ENCODE measurements at regions not wholly inside any gene's neighbourhood (a gene's known extent, or its start where the extent isn't known, plus 50 kb on each side); places are given as distances from the start of the nearest gene placed in this dataset.
"Not testable (repeated sequence)": the region's sequence is repeated elsewhere in the genome, so short reads cannot be mapped to it uniquely, and the experiment has no call there.

DNA sequence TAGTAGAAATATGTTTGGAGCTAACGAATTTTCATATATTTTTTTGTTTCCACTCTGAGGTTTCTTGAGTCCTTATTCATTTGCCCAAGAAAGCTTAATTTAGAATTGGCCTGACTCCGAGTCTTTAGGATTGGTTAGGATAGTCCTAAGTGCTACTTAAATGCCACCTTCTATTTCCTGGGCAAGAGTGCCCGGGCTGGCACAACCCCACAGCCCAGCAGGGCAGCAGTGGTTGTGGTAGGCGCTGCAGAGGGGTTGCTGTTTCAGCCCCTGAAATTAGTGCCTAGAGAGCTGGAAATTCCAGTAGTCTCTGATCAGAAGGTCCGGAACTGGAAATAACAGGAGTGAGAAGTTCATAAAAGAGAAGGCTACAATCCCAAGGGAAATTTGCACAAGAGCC lies 139.4 kb upstream of the TENT5A start:
- no peak overlapping the region for H3K27ac ChIP-seq (ENCODE audit: low read depth, low read length, severe bottlenecking)
- 100% methylated on average over 2 of the region's 5 CpGs for WGBS, 2 experiments (ENCODE audit: insufficient coverage in 2 of 2)
- peaks cover 68% of the 10 kb centered on the region for H3K4me1 ChIP-seq (ENCODE audit: control insufficient read depth, insufficient read depth, low read length, poor library complexity, severe bottlenecking)
- no peak overlapping the region for H3K4me3 ChIP-seq (ENCODE audit: extremely low read depth, insufficient read depth, low read length, poor library complexity, severe bottlenecking)
- no peaks in the 10 kb centered on the region for H3K9me3 ChIP-seq (ENCODE audit: control insufficient read depth, low read length)
- no peaks in the 10 kb centered on the region for H3K36me3 ChIP-seq (ENCODE audit: control insufficient read depth, insufficient read depth, low read length)

GRCh38 chr6:81890846-81891245 lies 138.4 kb upstream of the TENT5A start:
- no peak overlapping the region for H3K4me3 ChIP-seq (ENCODE audit: extremely low read depth, insufficient read depth, low read length, poor library complexity, severe bottlenecking)
- WGBS, 2 experiments (ENCODE audit: insufficient coverage in 2 of 2), result 79 to 100% methylated on average over 1 to 2 of the region's 2 CpGs
- H3K36me3 ChIP-seq (ENCODE audit: control insufficient read depth, insufficient read depth, low read length), result no peaks in the 10 kb centered on the region
- peaks cover 59% of the 10 kb centered on the region for H3K4me1 ChIP-seq (ENCODE audit: control insufficient read depth, insufficient read depth, low read length, poor library complexity, severe bottlenecking)
- H3K9me3 ChIP-seq (ENCODE audit: control insufficient read depth, low read length), result no peaks in the 10 kb centered on the region
- H3K27ac ChIP-seq (ENCODE audit: low read depth, low read length, severe bottlenecking), result peak overlapping the region; percentile 0

- no peak overlapping the region for H3K27ac ChIP-seq (ENCODE audit: low read depth, low read length, severe bottlenecking)
- no peaks in the 10 kb centered on the region for H3K9me3 ChIP-seq (ENCODE audit: control insufficient read depth, low read length)
- no peak overlapping the region for H3K4me3 ChIP-seq (ENCODE audit: extremely low read depth, insufficient read depth, low read length, poor library complexity, severe bottlenecking)
- H3K36me3 ChIP-seq (ENCODE audit: control insufficient read depth, insufficient read depth, low read length), result no peaks in the 10 kb centered on the region
- WGBS, 2 experiments (ENCODE audit: insufficient coverage in 2 of 2), result 91 to 95% methylated on average over 2 to 5 of the region's 6 CpGs
- peaks cover 46% of the 10 kb centered on the region for H3K4me1 ChIP-seq (ENCODE audit: control insufficient read depth, insufficient read depth, low read length, poor library complexity, severe bottlenecking)
Observed at GRCh38 chr6:81889377-81890053, 137.0 kb upstream of the TENT5A start.

- H3K9me3 ChIP-seq (ENCODE audit: control insufficient read depth, low read length); H3K4me3 ChIP-seq (ENCODE audit: extremely low read depth, insufficient read depth, low read length, poor library complexity, severe bottlenecking); H3K27ac ChIP-seq (ENCODE audit: low read depth, low read length, severe bottlenecking); H3K36me3 ChIP-seq (ENCODE audit: control insufficient read depth, insufficient read depth, low read length): not testable (repeated sequence)
- 100% methylated on average over 1 of the region's 1 CpG for WGBS, 2 experiments (ENCODE audit: insufficient coverage in 2 of 2)
- H3K4me1 ChIP-seq (ENCODE audit: control insufficient read depth, insufficient read depth, low read length, poor library complexity, severe bottlenecking), result peaks cover 20% of the 10 kb centered on the region
Observed at GRCh38 chr6:81886909-81887308, 134.4 kb upstream of the TENT5A start.

- no peak overlapping the region for H3K4me3 ChIP-seq (ENCODE audit: extremely low read depth, insufficient read depth, low read length, poor library complexity, severe bottlenecking)
- no peaks in the 10 kb centered on the region for H3K9me3 ChIP-seq (ENCODE audit: control insufficient read depth, low read length)
- no peaks in the 10 kb centered on the region for H3K36me3 ChIP-seq (ENCODE audit: control insufficient read depth, insufficient read depth, low read length)
- peaks cover 15% of the 10 kb centered on the region for H3K4me1 ChIP-seq (ENCODE audit: control insufficient read depth, insufficient read depth, low read length, poor library complexity, severe bottlenecking)
- no peak overlapping the region for H3K27ac ChIP-seq (ENCODE audit: low read depth, low read length, severe bottlenecking)
- 100% methylated on average over 1 of the region's 2 CpGs; no CpG with 5 or more reads in 1 of the 2 experiments for WGBS, 2 experiments (ENCODE audit: insufficient coverage in 2 of 2)
Observed at GRCh38 chr6:81886157-81886556, 133.7 kb upstream of the TENT5A start.

GRCh38 chr6:81881660-81882059 lies 129.2 kb upstream of the TENT5A start:
- Histone ChIP-seq H3K9me3 (ENCODE audit: control insufficient read depth, low read length) (no peaks in the 10 kb centered on the region), H3K36me3 (ENCODE audit: control insufficient read depth, insufficient read depth, low read length) (no peaks in the 10 kb centered on the region), H3K4me3 (ENCODE audit: extremely low read depth, insufficient read depth, low read length, poor library complexity, severe bottlenecking) (no peak overlapping the region), H3K27ac (ENCODE audit: low read depth, low read length, severe bottlenecking) (no peak overlapping the region), H3K4me1 (ENCODE audit: control insufficient read depth, insufficient read depth, low read length, poor library complexity, severe bottlenecking) (no peaks in the 10 kb centered on the region)
- 88 to 100% methylated on average over 2 of the region's 4 CpGs for WGBS, 2 experiments (ENCODE audit: insufficient coverage in 2 of 2)

GRCh38 chr6:81878479-81878878 lies 126.0 kb upstream of the TENT5A start:
- Histone ChIP-seq H3K27ac (ENCODE audit: low read depth, low read length, severe bottlenecking) (no peak overlapping the region), H3K4me1 (ENCODE audit: control insufficient read depth, insufficient read depth, low read length, poor library complexity, severe bottlenecking) (no peaks in the 10 kb centered on the region), H3K36me3 (ENCODE audit: control insufficient read depth, insufficient read depth, low read length) (no peaks in the 10 kb centered on the region), H3K4me3 (ENCODE audit: extremely low read depth, insufficient read depth, low read length, poor library complexity, severe bottlenecking) (no peak overlapping the region), H3K9me3 (ENCODE audit: control insufficient read depth, low read length) (no peaks in the 10 kb centered on the region)

- no CpG with 5 or more reads among the region's 1 CpG for WGBS, 2 experiments (ENCODE audit: insufficient coverage in 2 of 2)
- no peak overlapping the region for H3K27ac ChIP-seq (ENCODE audit: low read depth, low read length, severe bottlenecking)
Observed at GRCh38 chr6:81876971-81877370, 124.5 kb upstream of the TENT5A start.

DNA sequence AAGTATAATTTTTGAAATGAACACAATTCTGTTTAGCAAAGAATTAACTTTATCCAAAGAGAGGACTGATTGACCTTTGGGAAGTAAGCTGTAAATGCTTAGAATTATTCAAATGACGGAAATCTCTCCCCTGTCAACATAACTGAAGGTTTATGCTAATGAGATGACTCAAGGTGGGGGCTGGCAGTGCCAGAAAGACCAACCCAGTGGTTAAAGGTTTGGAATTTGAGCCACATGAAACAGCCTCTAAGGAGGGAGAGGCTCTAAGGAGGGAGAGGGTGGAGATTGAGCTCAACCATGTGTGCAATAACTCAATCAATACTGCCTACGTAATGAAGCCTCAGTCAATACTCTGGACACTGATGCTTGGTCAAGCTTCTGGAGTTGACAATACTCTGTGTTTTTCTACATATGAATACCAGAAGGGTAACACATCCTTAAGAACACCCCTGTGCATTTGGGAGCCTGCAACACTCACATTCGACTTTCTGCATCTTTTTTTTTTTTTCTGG lies 123.4 kb upstream of the TENT5A start:
- WGBS, 2 experiments (ENCODE audit: insufficient coverage in 2 of 2), result 100% methylated on average over 1 of the region's 3 CpGs
- no peak overlapping the region for H3K27ac ChIP-seq (ENCODE audit: low read depth, low read length, severe bottlenecking)
- H3K4me3 ChIP-seq (ENCODE audit: extremely low read depth, insufficient read depth, low read length, poor library complexity, severe bottlenecking), result no peak overlapping the region

More at GRCh38 chr6:81876971-81877370, 124.5 kb upstream of the TENT5A start:
- Histone ChIP-seq H3K36me3 (ENCODE audit: control insufficient read depth, insufficient read depth, low read length) (no peaks in the 10 kb centered on the region), H3K4me1 (ENCODE audit: control insufficient read depth, insufficient read depth, low read length, poor library complexity, severe bottlenecking) (no peaks in the 10 kb centered on the region), H3K4me3 (ENCODE audit: extremely low read depth, insufficient read depth, low read length, poor library complexity, severe bottlenecking) (no peak overlapping the region), H3K9me3 (ENCODE audit: control insufficient read depth, low read length) (no peaks in the 10 kb centered on the region)

GRCh38 chr6:81869749-81870508 lies 117.4 kb upstream of the TENT5A start:
- not testable (repeated sequence) for H3K9me3 ChIP-seq (ENCODE audit: control insufficient read depth, low read length); H3K36me3 ChIP-seq (ENCODE audit: control insufficient read depth, insufficient read depth, low read length); H3K4me3 ChIP-seq (ENCODE audit: extremely low read depth, insufficient read depth, low read length, poor library complexity, severe bottlenecking)
- WGBS, 2 experiments (ENCODE audit: insufficient coverage in 2 of 2), result 85 to 89% methylated on average over 10 of the region's 11 CpGs
- H3K27ac ChIP-seq (ENCODE audit: low read depth, low read length, severe bottlenecking), result peak overlapping the region; percentile 49
- H3K4me1 ChIP-seq (ENCODE audit: control insufficient read depth, insufficient read depth, low read length, poor library complexity, severe bottlenecking), result peaks cover 19% of the 10 kb centered on the region

More for the DNA sequence above, 123.4 kb upstream of the TENT5A start:
- Histone ChIP-seq H3K4me1 (ENCODE audit: control insufficient read depth, insufficient read depth, low read length, poor library complexity, severe bottlenecking) (no peaks in the 10 kb centered on the region), H3K36me3 (ENCODE audit: control insufficient read depth, insufficient read depth, low read length) (no peaks in the 10 kb centered on the region), H3K9me3 (ENCODE audit: control insufficient read depth, low read length) (no peaks in the 10 kb centered on the region)

DNA sequence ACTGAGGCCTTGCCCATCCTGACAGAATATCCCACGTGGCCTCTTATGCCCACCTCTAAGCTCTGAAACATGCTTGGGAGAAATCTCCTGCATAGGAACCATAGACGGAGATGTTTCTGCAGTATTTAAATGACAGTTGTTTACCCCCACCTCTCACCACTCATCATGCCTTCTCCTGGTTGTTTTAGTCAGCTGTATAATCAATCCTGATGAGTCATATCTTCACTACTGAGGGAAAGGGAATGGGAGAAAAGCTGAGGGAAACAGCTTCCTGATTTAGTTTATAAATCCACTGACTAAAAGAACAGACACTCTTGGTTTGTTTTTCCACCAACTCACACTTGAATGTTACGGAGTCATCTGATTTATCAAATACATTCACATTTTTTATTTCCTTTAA lies 113.2 kb upstream of the TENT5A start:
- H3K36me3 ChIP-seq (ENCODE audit: control insufficient read depth, insufficient read depth, low read length), result no peaks in the 10 kb centered on the region
- no peak overlapping the region for H3K4me3 ChIP-seq (ENCODE audit: extremely low read depth, insufficient read depth, low read length, poor library complexity, severe bottlenecking)
- WGBS, 2 experiments (ENCODE audit: insufficient coverage in 2 of 2), result 81% methylated on average over 2 of the region's 3 CpGs; no CpG with 5 or more reads in 1 of the 2 experiments
- H3K4me1 ChIP-seq (ENCODE audit: control insufficient read depth, insufficient read depth, low read length, poor library complexity, severe bottlenecking), result peaks cover 37% of the 10 kb centered on the region
- peak overlapping the region; percentile 54 for H3K27ac ChIP-seq (ENCODE audit: low read depth, low read length, severe bottlenecking)
- no peaks in the 10 kb centered on the region for H3K9me3 ChIP-seq (ENCODE audit: control insufficient read depth, low read length)
